Astrocyte (in vitro differentiated cells and primary cell): ENCODE measurements at regions not wholly inside any gene's neighbourhood (a gene's known extent, or its start where the extent isn't known, plus 50 kb on each side); places are given as distances from the start of the nearest gene placed in this dataset.

Experiments used
- DNase-seq: peaks from one replicate; pipeline ENCODE4 v3.0.0-alpha.2; 2010; ENCODE audit warnings: low read depth
- FAIRE-seq: peaks from 2 replicates; lab custom pipeline; 2011; peaks lifted over from hg19 to GRCh38; lab: Jason Lieb, UNC
- H2AFZ ChIP-seq: 2 replicates; pipeline ENCODE4 v1.6.0; 2012; ENCODE audit warnings: low read depth, low read length, inconsistent platforms
- H3K27ac ChIP-seq: 2 replicates; pipeline ENCODE4 v1.5.1; 2011; ENCODE audit warnings: low read depth, low read length, inconsistent platforms
- H3K27me3 ChIP-seq: 2 replicates; pipeline ENCODE4 v1.6.0; 2011; ENCODE audit warnings: low read length, inconsistent platforms; ENCODE audit not compliant: insufficient read depth
- H3K36me3 ChIP-seq: 2 replicates; pipeline ENCODE4 v1.5.1; 2011; ENCODE audit warnings: low read length, inconsistent platforms; ENCODE audit not compliant: insufficient read depth
- H3K4me1 ChIP-seq: 2 replicates; pipeline ENCODE4 v1.5.1; 2011; ENCODE audit warnings: low read length, inconsistent platforms; ENCODE audit not compliant: insufficient read depth
- H3K4me2 ChIP-seq: 2 replicates; pipeline ENCODE4 v1.6.0; 2012; ENCODE audit warnings: low read length, inconsistent platforms
- H3K4me3 ChIP-seq: 2 replicates; pipeline ENCODE4 v1.5.1; 2011; ENCODE audit warnings: low read depth, mild to moderate bottlenecking, low read length, inconsistent platforms; ENCODE audit not compliant: insufficient read depth
- H3K79me2 ChIP-seq: 2 replicates; pipeline ENCODE4 v1.6.0; 2012; ENCODE audit warnings: mild to moderate bottlenecking, low read length, inconsistent platforms; ENCODE audit not compliant: insufficient read depth
- H3K9ac ChIP-seq: 2 replicates; pipeline ENCODE4 v1.6.0; 2012; ENCODE audit warnings: mild to moderate bottlenecking, low read length, inconsistent platforms
- H3K9me3 ChIP-seq: 2 replicates; pipeline ENCODE4 v1.5.1; 2012; ENCODE audit warnings: low read depth, mild to moderate bottlenecking, low read length, inconsistent platforms; ENCODE audit not compliant: insufficient read depth
- H4K20me1 ChIP-seq: 2 replicates; pipeline ENCODE4 v1.6.0; 2012; ENCODE audit warnings: low read length, inconsistent platforms; ENCODE audit not compliant: insufficient read depth
- H3K27ac Mint-ChIP-seq: one replicate; pipeline ENCODE4 v1.8.0; 2021; ENCODE audit warnings: mild to moderate bottlenecking, mixed read lengths; ENCODE audit not compliant: unreplicated experiment
- H3K27me3 Mint-ChIP-seq: one replicate; pipeline ENCODE4 v1.8.0; 2021; ENCODE audit warnings: low read depth, mixed read lengths; ENCODE audit not compliant: unreplicated experiment
- H3K36me3 Mint-ChIP-seq: one replicate; pipeline ENCODE4 v1.8.0; 2021; ENCODE audit warnings: low read depth, mixed read lengths; ENCODE audit not compliant: unreplicated experiment
- H3K4me1 Mint-ChIP-seq: one replicate; pipeline ENCODE4 v1.8.0; 2021; ENCODE audit warnings: low read depth, mixed read lengths; ENCODE audit not compliant: unreplicated experiment
- H3K4me3 Mint-ChIP-seq: one replicate; pipeline ENCODE4 v1.8.0; 2021; ENCODE audit warnings: mild to moderate bottlenecking, moderate library complexity, mixed read lengths; ENCODE audit not compliant: unreplicated experiment
- H3K9me3 Mint-ChIP-seq: one replicate; pipeline ENCODE4 v1.8.0; 2021; ENCODE audit warnings: mild to moderate bottlenecking, mixed read lengths; ENCODE audit not compliant: unreplicated experiment
- CTCF ChIP-seq: IDR thresholded peaks from 2 replicates; pipeline ENCODE4 v1.5.1; 2011; ENCODE audit warnings: low read depth, mild to moderate bottlenecking, inconsistent platforms, low read length, moderate library complexity; ENCODE audit not compliant: insufficient read depth
- EZH2 ChIP-seq: IDR thresholded peaks from 2 replicates; pipeline ENCODE4 v1.6.1; 2012; ENCODE audit warnings: mild to moderate bottlenecking, low read length, inconsistent platforms; ENCODE audit not compliant: insufficient read depth

- Mint-ChIP-seq H3K27ac (no peak overlapping the region), H3K4me1 (no peaks in the 10 kb centered on the region), H3K4me3 (no peak overlapping the region), H3K9me3 (no peaks in the 10 kb centered on the region), H3K36me3 (no peaks in the 10 kb centered on the region), H3K27me3 (no peaks in the 10 kb centered on the region)
- no peaks in the 10 kb centered on the region for H3K9me3 ChIP-seq
- H3K27me3 ChIP-seq, result no peaks in the 10 kb centered on the region
- no peak overlapping the region for H3K9ac ChIP-seq
- no peaks in the 10 kb centered on the region for H4K20me1 ChIP-seq
- no peak overlapping the region for H2AFZ ChIP-seq
- TF ChIP-seq EZH2 (no peak), CTCF (no peak)
- DNase-seq (no peak), FAIRE-seq (no peak)
- no peak overlapping the region for H3K4me3 ChIP-seq
- H3K36me3 ChIP-seq, result no peaks in the 10 kb centered on the region
- no peak overlapping the region for H3K4me2 ChIP-seq
- no peaks in the 10 kb centered on the region for H3K79me2 ChIP-seq
- H3K27ac ChIP-seq, result no peak overlapping the region
- H3K4me1 ChIP-seq, result no peaks in the 10 kb centered on the region
Measured at GRCh38 chr1:106843518-106843917, 213.0 kb upstream of the PRMT6 start.

- Histone ChIP-seq H3K27ac (no peak overlapping the region), H3K36me3 (no peaks in the 10 kb centered on the region), H3K4me1 (no peaks in the 10 kb centered on the region), H3K4me2 (no peak overlapping the region), H3K9ac (no peak overlapping the region), H3K27me3 (no peaks in the 10 kb centered on the region), H2AFZ (no peak overlapping the region), H4K20me1 (no peaks in the 10 kb centered on the region), H3K4me3 (no peak overlapping the region), H3K79me2 (no peaks in the 10 kb centered on the region), H3K9me3 (no peaks in the 10 kb centered on the region)
- Mint-ChIP-seq H3K27ac (no peak overlapping the region), H3K36me3 (no peaks in the 10 kb centered on the region), H3K4me1 (no peaks in the 10 kb centered on the region), H3K9me3 (no peaks in the 10 kb centered on the region), H3K4me3 (no peak overlapping the region), H3K27me3 (no peaks in the 10 kb centered on the region)
- TF ChIP-seq EZH2, result no peak
- no peak for TF ChIP-seq CTCF
- DNase-seq (no peak), FAIRE-seq (no peak)
Measured at GRCh38 chr1:106846656-106847055, 209.8 kb upstream of the PRMT6 start.

- no peak for DNase-seq
- H3K4me3 Mint-ChIP-seq, result no peak overlapping the region
Measured at GRCh38 chr1:106861110-106861509, 195.4 kb upstream of the PRMT6 start.

More at GRCh38 chr1:106861110-106861509, 195.4 kb upstream of the PRMT6 start:
- H3K36me3 Mint-ChIP-seq, result no peaks in the 10 kb centered on the region
- no peaks in the 10 kb centered on the region for H3K79me2 ChIP-seq
- H3K27me3 ChIP-seq, result no peaks in the 10 kb centered on the region
- H3K4me1 ChIP-seq, result no peaks in the 10 kb centered on the region
- no peaks in the 10 kb centered on the region for H3K27me3 Mint-ChIP-seq
- H3K4me2 ChIP-seq, result no peak overlapping the region
- FAIRE-seq, result no peak
- no peaks in the 10 kb centered on the region for H3K9me3 ChIP-seq
- no peak overlapping the region for H3K9ac ChIP-seq
- H3K4me1 Mint-ChIP-seq, result no peaks in the 10 kb centered on the region
- peaks cover 5% of the 10 kb centered on the region for H3K9me3 Mint-ChIP-seq
- no peak for TF ChIP-seq EZH2
- H3K4me3 ChIP-seq, result no peak overlapping the region
- H2AFZ ChIP-seq, result no peak overlapping the region
- no peak overlapping the region for H3K27ac Mint-ChIP-seq
- H3K36me3 ChIP-seq, result no peaks in the 10 kb centered on the region
- no peaks in the 10 kb centered on the region for H4K20me1 ChIP-seq
- no peak overlapping the region for H3K27ac ChIP-seq
